GM12891 (cell line): ENCODE measurements at regions not wholly inside any gene's neighbourhood (a gene's known extent, or its start where the extent isn't known, plus 50 kb on each side); places are given as distances from the start of the nearest gene placed in this dataset.

Experiments used
- DNase-seq: peaks from one replicate; pipeline ENCODE4 v3.0.0; 2011; ENCODE audit warnings: low spot score; ENCODE audit not compliant: insufficient read length
- FAIRE-seq: peaks from 2 replicates; lab custom pipeline; 2011; peaks lifted over from hg19 to GRCh38; lab: Jason Lieb, UNC
- PAX5 ChIP-seq: IDR thresholded peaks from 2 replicates; pipeline ENCODE4 v1.6.1; 2011; ENCODE audit warnings: low read length, moderate library complexity, mild to moderate bottlenecking; ENCODE audit not compliant: insufficient read depth, severe bottlenecking
- POLR2A ChIP-seq: IDR thresholded peaks from 2 replicates; pipeline ENCODE4 v1.6.1; 2011; ENCODE audit warnings: low read depth, low read length, control low read depth
- POLR2AphosphoS5 ChIP-seq: IDR thresholded peaks from 2 replicates; pipeline ENCODE4 v1.6.1; 2011; ENCODE audit warnings: low read depth, low read length, control low read depth
- POU2F2 ChIP-seq: IDR thresholded peaks from 2 replicates; pipeline ENCODE4 v1.6.1; 2011; ENCODE audit warnings: low read depth, mild to moderate bottlenecking, control low read depth, low read length, moderate library complexity
- SPI1 ChIP-seq: IDR thresholded peaks from 2 replicates; pipeline ENCODE4 v1.6.1; 2011; ENCODE audit warnings: low read depth, low read length, control low read depth
- TAF1 ChIP-seq: IDR thresholded peaks from 2 replicates; pipeline ENCODE4 v1.6.1; 2011; ENCODE audit warnings: low read depth, low read length, control low read depth

GRCh38 chr10:118503192-118503591 is 92.3 kb downstream of the PRLHR start:
- DNase-seq (no peak), FAIRE-seq (no peak)

DNA sequence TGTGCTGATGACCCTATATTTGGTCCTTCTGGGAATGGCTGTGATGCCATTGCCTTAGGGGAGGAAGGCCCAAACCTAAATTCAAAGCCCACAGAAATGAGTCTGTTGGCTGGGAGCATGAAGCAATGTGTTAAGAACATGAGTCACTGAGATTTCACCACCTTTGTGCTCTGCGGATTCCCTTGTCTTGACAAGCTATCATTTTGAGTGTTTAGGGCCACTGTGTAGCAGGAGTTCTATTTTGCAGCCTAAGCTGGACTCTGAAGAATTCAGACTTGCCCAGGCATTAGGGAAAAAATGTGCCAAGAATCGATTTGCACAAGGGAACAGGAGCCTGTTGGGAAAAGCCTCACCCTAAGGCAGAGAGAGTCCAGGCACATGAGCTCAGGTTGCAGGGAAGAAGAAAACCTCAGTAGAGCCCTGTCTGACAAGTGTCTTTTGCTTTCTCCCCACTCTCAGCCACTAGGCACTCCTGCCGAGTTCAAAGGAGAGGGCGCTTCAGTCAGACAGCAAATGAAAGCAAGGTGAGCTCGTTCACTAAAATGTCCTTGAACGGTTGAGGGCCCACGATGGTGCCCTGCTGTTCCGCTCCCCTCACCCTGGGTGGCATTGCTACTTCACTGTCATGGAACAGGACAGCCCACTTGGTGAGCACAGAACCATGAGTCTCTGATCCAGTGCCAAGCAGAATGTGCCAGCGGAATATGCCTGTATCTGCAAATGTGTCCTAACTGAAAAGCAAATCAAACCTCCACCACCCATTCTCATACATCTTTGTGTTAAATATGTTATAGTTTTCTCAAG is 93.6 kb downstream of the PRLHR start:
- no peak for FAIRE-seq

More at GRCh38 chr10:118503192-118503591, 92.3 kb downstream of the PRLHR start:
- TF ChIP-seq SPI1 = no peak
- TF ChIP-seq PAX5 = no peak
- no peak for TF ChIP-seq POLR2A
- no peak for TF ChIP-seq POU2F2
- TF ChIP-seq TAF1 = no peak
- no peak for TF ChIP-seq POLR2AphosphoS5

DNA sequence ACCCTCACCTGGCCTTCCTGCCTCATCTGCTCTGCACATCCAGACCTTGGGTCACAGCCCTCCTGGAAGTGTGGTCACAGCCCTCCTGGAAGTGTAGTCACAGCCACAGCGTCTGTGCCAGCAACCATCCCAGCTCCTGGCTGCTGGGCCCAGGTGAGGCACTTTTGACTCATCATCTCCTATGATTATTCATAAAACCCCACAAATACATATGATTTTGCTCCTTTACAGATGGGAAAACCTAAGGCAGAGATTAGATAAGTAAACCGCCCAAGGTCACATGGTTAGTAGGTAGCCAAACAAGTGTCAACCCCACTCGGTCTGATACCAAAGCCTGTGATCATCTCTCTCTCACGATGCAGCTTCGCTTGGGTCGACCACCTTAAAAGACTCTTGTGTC is 94.3 kb downstream of the PRLHR start:
- DNase-seq = no peak
- TF ChIP-seq PAX5 (no peak), POLR2A (no peak), POU2F2 (no peak), TAF1 (no peak), POLR2AphosphoS5 (no peak), SPI1 (no peak)
- FAIRE-seq = no peak

More for the DNA sequence above, 93.6 kb downstream of the PRLHR start:
- DNase-seq = no peak
- no peak for TF ChIP-seq TAF1
- TF ChIP-seq SPI1 = no peak
- no peak for TF ChIP-seq PAX5
- TF ChIP-seq POLR2AphosphoS5 = no peak

DNA sequence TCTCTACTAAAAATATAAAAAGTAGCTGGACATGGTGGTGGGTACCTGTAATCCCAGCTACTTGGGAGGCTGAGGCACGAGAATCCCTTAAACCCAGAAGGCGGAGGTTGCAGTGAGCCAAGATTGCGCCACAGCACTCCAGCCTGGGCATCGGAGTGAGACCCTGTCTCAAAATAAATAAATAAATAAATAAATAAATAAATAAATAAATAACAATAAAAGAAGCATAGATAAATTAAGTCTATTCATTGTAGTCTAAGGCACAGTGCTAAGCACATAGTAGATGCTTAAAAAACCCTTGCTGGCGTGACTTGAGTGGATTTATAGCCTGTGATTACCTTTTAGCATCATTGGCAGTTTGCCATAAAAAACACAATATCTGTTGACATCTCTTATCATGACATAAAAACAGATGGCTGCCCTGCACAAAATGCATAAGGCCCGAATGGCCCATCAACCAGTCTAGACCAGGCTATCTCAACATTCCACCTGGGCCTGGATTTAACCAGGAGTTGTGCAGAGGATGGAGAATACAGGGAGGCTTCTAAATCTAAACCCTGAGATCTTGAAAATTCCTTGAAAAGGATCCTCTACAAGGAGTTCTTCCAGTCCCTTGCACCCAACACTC is 94.9 kb downstream of the PRLHR start:
- DNase-seq (no peak), FAIRE-seq (no peak)
- TF ChIP-seq SPI1 = no peak
- TF ChIP-seq POLR2AphosphoS5 = no peak
- no peak for TF ChIP-seq POLR2A
- no peak for TF ChIP-seq TAF1
- no peak for TF ChIP-seq POU2F2
- no peak for TF ChIP-seq PAX5

GRCh38 chr10:118499186-118499585 is 96.3 kb downstream of the PRLHR start:
- TF ChIP-seq POLR2A (no peak), POLR2AphosphoS5 (no peak)
- FAIRE-seq = no peak
- DNase-seq = no peak

- TF ChIP-seq POLR2A (no peak), POU2F2 (no peak), POLR2AphosphoS5 (no peak), SPI1 (no peak), TAF1 (no peak), PAX5 (no peak)
- DNase-seq (no peak), FAIRE-seq (no peak)
Observed at GRCh38 chr10:118498623-118499022, 96.8 kb downstream of the PRLHR start.

DNA sequence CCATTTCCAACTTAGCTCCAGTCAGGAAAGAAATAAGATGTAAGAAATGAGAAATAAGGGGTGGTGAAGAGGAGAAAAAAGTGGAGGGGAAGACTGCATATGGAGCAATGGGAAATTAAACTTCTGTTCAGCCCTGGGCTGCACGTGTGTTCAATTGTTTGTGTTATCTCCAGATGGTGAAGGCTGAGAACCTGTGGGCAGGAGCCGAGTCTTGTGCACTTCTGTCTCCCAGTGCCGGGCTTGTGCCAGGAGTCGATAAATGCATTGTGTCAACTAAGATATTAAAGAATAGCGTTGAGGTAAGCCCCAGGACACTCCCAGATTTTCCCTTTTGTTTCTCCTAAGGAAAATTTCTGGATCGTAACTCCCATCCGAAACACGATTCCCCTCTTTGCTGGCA is 98.2 kb downstream of the PRLHR start:
- DNase-seq (no peak), FAIRE-seq (no peak)
- TF ChIP-seq POLR2A (no peak), POLR2AphosphoS5 (no peak), SPI1 (no peak), PAX5 (no peak), POU2F2 (no peak), TAF1 (no peak)

- TF ChIP-seq PAX5 (no peak), POU2F2 (no peak), SPI1 (no peak), TAF1 (no peak)
Observed at GRCh38 chr10:118496525-118496924, 98.9 kb downstream of the PRLHR start.

DNA sequence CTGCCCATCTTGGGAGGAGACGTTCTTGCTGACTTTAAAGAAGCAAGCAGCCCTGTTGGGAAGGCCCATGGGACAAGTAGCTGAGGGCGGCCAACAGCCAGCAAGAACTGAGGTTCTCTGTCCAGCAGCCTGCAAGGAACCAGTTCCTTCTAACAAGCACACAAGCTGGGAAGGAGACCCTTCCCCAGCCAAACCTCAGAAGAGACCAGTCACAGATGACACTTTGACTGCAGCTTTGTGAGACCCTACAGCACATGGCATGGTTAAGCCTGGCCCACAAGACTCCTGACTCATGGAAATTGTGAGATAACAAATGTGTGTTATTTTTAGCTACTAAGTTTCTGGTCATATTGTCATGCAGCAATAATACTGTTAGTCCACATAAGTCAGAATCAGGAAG is 99.9 kb downstream of the PRLHR start:
- no peak for TF ChIP-seq SPI1
- TF ChIP-seq TAF1 = no peak
- TF ChIP-seq POLR2A = no peak
- TF ChIP-seq POU2F2 = no peak
- no peak for TF ChIP-seq PAX5
- TF ChIP-seq POLR2AphosphoS5 = no peak
- no peak for FAIRE-seq
- no peak for DNase-seq

More at GRCh38 chr10:118496525-118496924, 98.9 kb downstream of the PRLHR start:
- no peak for DNase-seq
- FAIRE-seq = no peak

DNA sequence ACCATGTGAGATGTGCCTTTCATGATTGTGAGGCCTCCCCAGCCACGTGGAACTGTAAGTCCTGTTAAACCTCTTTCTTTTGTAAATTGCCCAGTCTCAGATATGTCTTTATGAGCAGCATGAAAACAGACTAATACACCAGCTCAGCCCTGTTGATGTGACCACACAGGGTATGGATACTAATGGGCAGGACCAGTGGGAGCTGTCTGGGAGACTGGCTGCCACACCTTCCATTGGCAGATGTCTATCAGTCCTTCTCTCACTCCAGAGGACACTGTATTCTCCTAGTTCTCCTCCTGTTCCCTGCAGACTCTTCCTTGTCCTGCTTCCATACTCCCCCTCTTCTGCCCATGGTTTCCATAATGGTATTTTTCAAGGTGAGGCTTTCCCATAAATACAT is 104.4 kb downstream of the PRLHR start:
- FAIRE-seq = no peak
- DNase-seq = no peak
- TF ChIP-seq PAX5 (no peak), POLR2A (no peak), TAF1 (no peak), POLR2AphosphoS5 (no peak), SPI1 (no peak), POU2F2 (no peak)
